ENCODE measurements at regions not wholly inside any gene's neighbourhood (a gene's known extent, or its start where the extent isn't known, plus 50 kb on each side); places are given as distances from the start of the nearest gene placed in this dataset.

DNA sequence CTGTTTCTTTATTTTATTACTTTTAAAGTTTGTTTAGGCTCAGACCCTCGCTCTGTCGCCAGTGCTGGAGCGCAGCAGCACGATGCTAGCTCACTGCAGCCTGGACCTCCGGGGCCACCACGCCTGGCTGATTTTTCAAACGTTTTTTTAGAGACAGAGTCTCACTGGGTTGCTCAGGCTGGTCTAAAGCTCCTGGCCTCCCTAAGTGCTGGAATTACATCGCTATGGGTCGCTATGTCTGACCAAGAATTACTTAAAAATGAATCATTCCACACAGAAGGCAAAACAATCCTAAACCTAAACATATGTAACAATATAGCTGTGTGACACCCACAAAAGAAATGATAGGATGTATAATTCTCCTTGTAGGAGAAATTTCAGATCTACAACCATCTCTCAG is 86.9 kb upstream of the SIMC1 start:
- no peak for DNase-seq (ENCODE audit: low read depth, low spot score)
- ATAC-seq: no peak
- H3K27me3 ChIP-seq (ENCODE audit: control insufficient read depth, insufficient read depth, low read length): peaks cover 12% of the 10 kb centered on the region
- no peaks in the 10 kb centered on the region for H3K9me3 ChIP-seq (ENCODE audit: control insufficient read depth, insufficient read depth, low read depth, low read length)
- H3K36me3 ChIP-seq (ENCODE audit: control insufficient read depth, insufficient read depth, low read length): no peaks in the 10 kb centered on the region
- ChIA-PET POLR2A (no interaction called here), CTCF (no interaction called here)
- BruUV-seq (replicated peaks): no TSS peak
- H3K27ac ChIP-seq (ENCODE audit: low read length): no peak overlapping the region
- H3K4me3 ChIP-seq (ENCODE audit: low read depth in 2 of 2, low read length in 2 of 2): no peak overlapping the region
- H3K4me1 ChIP-seq (ENCODE audit: control insufficient read depth, insufficient read depth, low read length): no peaks in the 10 kb centered on the region
- TF ChIP-seq SIN3A (IDR thresholded peaks at IDR 0.05; ENCODE audit: borderline replicate concordance, insufficient read depth, low read depth, low read length): no peak
- no peak for TF ChIP-seq POLR2AphosphoS5 (IDR thresholded peaks at IDR 0.05; ENCODE audit: low read depth, low read length)
- no peak for TF ChIP-seq TCF7L2 (IDR thresholded peaks at IDR 0.05; ENCODE audit: low read depth, low read length)
- TF ChIP-seq, protein P1, sequence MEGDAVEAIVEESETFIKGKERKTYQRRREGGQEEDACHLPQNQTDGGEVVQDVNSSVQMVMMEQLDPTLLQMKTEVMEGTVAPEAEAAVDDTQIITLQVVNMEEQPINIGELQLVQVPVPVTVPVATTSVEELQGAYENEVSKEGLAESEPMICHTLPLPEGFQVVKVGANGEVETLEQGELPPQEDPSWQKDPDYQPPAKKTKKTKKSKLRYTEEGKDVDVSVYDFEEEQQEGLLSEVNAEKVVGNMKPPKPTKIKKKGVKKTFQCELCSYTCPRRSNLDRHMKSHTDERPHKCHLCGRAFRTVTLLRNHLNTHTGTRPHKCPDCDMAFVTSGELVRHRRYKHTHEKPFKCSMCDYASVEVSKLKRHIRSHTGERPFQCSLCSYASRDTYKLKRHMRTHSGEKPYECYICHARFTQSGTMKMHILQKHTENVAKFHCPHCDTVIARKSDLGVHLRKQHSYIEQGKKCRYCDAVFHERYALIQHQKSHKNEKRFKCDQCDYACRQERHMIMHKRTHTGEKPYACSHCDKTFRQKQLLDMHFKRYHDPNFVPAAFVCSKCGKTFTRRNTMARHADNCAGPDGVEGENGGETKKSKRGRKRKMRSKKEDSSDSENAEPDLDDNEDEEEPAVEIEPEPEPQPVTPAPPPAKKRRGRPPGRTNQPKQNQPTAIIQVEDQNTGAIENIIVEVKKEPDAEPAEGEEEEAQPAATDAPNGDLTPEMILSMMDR (IDR thresholded peaks at IDR 0.05): no peak
- TF ChIP-seq, protein P2, sequence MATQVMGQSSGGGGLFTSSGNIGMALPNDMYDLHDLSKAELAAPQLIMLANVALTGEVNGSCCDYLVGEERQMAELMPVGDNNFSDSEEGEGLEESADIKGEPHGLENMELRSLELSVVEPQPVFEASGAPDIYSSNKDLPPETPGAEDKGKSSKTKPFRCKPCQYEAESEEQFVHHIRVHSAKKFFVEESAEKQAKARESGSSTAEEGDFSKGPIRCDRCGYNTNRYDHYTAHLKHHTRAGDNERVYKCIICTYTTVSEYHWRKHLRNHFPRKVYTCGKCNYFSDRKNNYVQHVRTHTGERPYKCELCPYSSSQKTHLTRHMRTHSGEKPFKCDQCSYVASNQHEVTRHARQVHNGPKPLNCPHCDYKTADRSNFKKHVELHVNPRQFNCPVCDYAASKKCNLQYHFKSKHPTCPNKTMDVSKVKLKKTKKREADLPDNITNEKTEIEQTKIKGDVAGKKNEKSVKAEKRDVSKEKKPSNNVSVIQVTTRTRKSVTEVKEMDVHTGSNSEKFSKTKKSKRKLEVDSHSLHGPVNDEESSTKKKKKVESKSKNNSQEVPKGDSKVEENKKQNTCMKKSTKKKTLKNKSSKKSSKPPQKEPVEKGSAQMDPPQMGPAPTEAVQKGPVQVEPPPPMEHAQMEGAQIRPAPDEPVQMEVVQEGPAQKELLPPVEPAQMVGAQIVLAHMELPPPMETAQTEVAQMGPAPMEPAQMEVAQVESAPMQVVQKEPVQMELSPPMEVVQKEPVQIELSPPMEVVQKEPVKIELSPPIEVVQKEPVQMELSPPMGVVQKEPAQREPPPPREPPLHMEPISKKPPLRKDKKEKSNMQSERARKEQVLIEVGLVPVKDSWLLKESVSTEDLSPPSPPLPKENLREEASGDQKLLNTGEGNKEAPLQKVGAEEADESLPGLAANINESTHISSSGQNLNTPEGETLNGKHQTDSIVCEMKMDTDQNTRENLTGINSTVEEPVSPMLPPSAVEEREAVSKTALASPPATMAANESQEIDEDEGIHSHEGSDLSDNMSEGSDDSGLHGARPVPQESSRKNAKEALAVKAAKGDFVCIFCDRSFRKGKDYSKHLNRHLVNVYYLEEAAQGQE (IDR thresholded peaks at IDR 0.05; ENCODE audit: insufficient read depth in 1 of 2, low read depth in 2 of 2, low read length in 1 of 2): no peak
- in situ Hi-C loops (cut with HindIII; ENCODE audit: low pct_unique_long_range_greater_than_20kb, low sequenced_read_pairs): no loop called here
- intact Hi-C loops (cut with micrococcal nuclease; ENCODE audit: unreplicated experiment): no loop called here

DNA sequence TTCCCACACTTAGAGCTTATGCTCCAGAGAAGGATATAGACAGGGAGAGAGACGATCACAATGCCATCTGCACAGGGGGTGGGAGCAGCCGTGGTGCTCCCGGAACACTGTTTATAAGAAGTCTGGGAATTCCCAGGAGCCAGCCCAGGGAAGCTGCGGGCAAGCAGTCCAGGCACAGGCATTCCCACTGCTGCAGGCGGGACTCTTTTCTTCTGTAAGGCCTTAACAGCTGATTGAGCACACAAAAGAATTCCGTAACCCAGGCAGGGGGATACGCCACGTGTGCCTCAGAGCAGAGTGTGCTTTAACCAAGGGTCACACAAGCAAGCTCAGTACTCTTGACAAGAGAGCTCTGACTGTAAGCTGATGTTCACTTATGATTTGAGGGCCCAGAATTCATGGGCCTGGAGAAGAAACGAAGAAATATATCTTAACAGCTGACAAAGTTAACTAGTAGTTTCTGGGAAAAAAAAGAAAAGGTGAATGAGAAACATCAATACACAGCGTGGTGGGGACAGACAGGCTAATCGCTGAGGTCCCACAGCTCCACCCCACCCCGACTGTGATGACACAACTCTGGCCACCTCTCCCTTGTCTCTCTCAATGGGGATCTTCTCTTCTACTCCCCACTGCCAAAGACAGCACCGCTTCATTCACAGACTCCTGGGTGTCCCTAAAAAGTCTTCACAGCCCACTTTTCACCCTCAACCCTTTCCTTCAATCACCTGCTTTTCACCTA is 85.9 kb upstream of the SIMC1 start:
- TF ChIP-seq, protein P1 (IDR thresholded peaks at IDR 0.05): no peak
- TF ChIP-seq POLR2AphosphoS5 (IDR thresholded peaks at IDR 0.05; ENCODE audit: low read depth, low read length) (no peak), TCF7L2 (IDR thresholded peaks at IDR 0.05; ENCODE audit: low read depth, low read length) (no peak), SIN3A (IDR thresholded peaks at IDR 0.05; ENCODE audit: borderline replicate concordance, insufficient read depth, low read depth, low read length) (no peak)
- TF ChIP-seq, protein P2 (IDR thresholded peaks at IDR 0.05; ENCODE audit: insufficient read depth in 1 of 2, low read depth in 2 of 2, low read length in 1 of 2): no peak
- Histone ChIP-seq H3K27me3 (ENCODE audit: control insufficient read depth, insufficient read depth, low read length) (peaks cover 12% of the 10 kb centered on the region), H3K27ac (ENCODE audit: low read length) (no peak overlapping the region), H3K4me3 (ENCODE audit: low read depth in 2 of 2, low read length in 2 of 2) (no peak overlapping the region), H3K9me3 (ENCODE audit: control insufficient read depth, insufficient read depth, low read depth, low read length) (no peaks in the 10 kb centered on the region), H3K36me3 (ENCODE audit: control insufficient read depth, insufficient read depth, low read length) (no peaks in the 10 kb centered on the region), H3K4me1 (ENCODE audit: control insufficient read depth, insufficient read depth, low read length) (no peaks in the 10 kb centered on the region)
- no TSS peak for BruUV-seq (replicated peaks)
- CTCF ChIA-PET: no interaction called here
- intact Hi-C loops (cut with micrococcal nuclease; ENCODE audit: unreplicated experiment): no loop called here
- no peak for DNase-seq (ENCODE audit: low read depth, low spot score)
- POLR2A ChIA-PET: interaction anchor here (0.5 to 0.7 kb wide), 2 partner anchors 19 to 68 kb away, joined by 3 to 13 read pairs; no protein-coding TSS in a partner anchor
- ATAC-seq: no peak
- in situ Hi-C loops (cut with HindIII; ENCODE audit: low pct_unique_long_range_greater_than_20kb, low sequenced_read_pairs): no loop called here

Measured in Panc1 (cell line).